SK-N-SH (cell line): ENCODE measurements at regions not wholly inside any gene's neighbourhood (a gene's known extent, or its start where the extent isn't known, plus 50 kb on each side); places are given as distances from the start of the nearest gene placed in this dataset.

Experiments
- CTCF ChIA-PET: fragments of 300-600, 350-600 bp; formaldehyde crosslinking; extraction: SDS; loops from one replicate; lab custom pipeline; 2021; lab: Yijun Ruan, JAX
- POLR2A ChIA-PET: fragments of 350-600 bp; sonication (Branson Sonifier 250); formaldehyde crosslinking; extraction: SDS; loops from one replicate; lab custom pipeline; 2020; ENCODE audit warnings: antibody characterized with exemption, inconsistent platforms; lab: Yijun Ruan, JAX
- DNase-seq: peaks from one replicate; pipeline ENCODE4 v3.0.0; 2012
- H2AFZ ChIP-seq: fragments of 200-600 bp; sonication (generic); 2 replicates; pipeline ENCODE4 v1.8.1; 2016; ENCODE audit warnings: antibody characterized with exemption, mild to moderate bottlenecking, low read depth
- H3F3A ChIP-seq: fragments of 200-600 bp; sonication (generic); replicated peaks from 2 replicates; pipeline ENCODE3; 2016; ENCODE audit warnings: antibody characterized with exemption, mild to moderate bottlenecking; ENCODE audit not compliant: insufficient read depth
- H3K27ac ChIP-seq, 2 experiments: fragments of 200-500 bp in 1 of 2; fragments of 200-600 bp in 1 of 2; sonication (Bioruptor generic) in 1 of 2; sonication (generic), shearing (Covaris generic) in 1 of 2; 2 replicates each; pipeline versions ENCODE4 v1.5.1 to v1.6.1; 2014 to 2016; ENCODE audit warnings: low read depth in 2 of 2, inconsistent platforms in 1 of 2, low read length in 1 of 2, mild to moderate bottlenecking in 1 of 2, mixed read lengths in 1 of 2
- H3K27me3 ChIP-seq: fragments of 200-600 bp; sonication (generic), shearing (Covaris generic); 2 replicates; pipeline ENCODE4 v1.6.1; 2016; ENCODE audit warnings: mixed run types; ENCODE audit not compliant: insufficient read depth
- H3K36me3 ChIP-seq, 2 experiments: fragments of 200-500 bp in 1 of 2; fragments of 200-600 bp in 1 of 2; sonication (Bioruptor generic) in 1 of 2; sonication (generic) in 1 of 2; replicated peaks in 1 of 2; 2 replicates each; pipeline versions ENCODE3 to v1.5.1; 2014 to 2016; ENCODE audit warnings: low read length in 1 of 2, mild to moderate bottlenecking in 1 of 2; ENCODE audit not compliant: insufficient read depth in 2 of 2, control insufficient read depth in 1 of 2
- H3K4me1 ChIP-seq, 2 experiments: fragments of 200-500 bp in 1 of 2; fragments of 200-600 bp in 1 of 2; sonication (Bioruptor generic) in 1 of 2; sonication (generic), shearing (Covaris generic) in 1 of 2; 2 replicates each; pipeline versions ENCODE4 v1.5.1 to v1.6.1; 2014 to 2016; ENCODE audit warnings: low read depth in 1 of 2, low read length in 1 of 2, mixed run types in 1 of 2; ENCODE audit not compliant: insufficient read depth in 2 of 2, control insufficient read depth in 1 of 2
- H3K4me2 ChIP-seq: fragments of 200-600 bp; sonication (generic), shearing (Covaris generic); 2 replicates; pipeline ENCODE4 v1.6.1; 2017; ENCODE audit warnings: mixed run types
- H3K4me3 ChIP-seq, 2 experiments: fragments of 200-500 bp in 1 of 2; fragments of 200-600 bp in 1 of 2; sonication (Bioruptor generic) in 1 of 2; sonication (generic), shearing (Covaris generic) in 1 of 2; 2 replicates each; pipeline versions ENCODE4 v1.5.1 to v1.8.1; 2014 to 2016; ENCODE audit warnings: low read depth in 2 of 2, inconsistent platforms in 1 of 2, low read length in 1 of 2, mild to moderate bottlenecking in 1 of 2, mixed read lengths in 1 of 2, moderate library complexity in 1 of 2
- H3K79me2 ChIP-seq: fragments of 200-600 bp; sonication (generic); 2 replicates; pipeline ENCODE4 v1.8.1; 2017; ENCODE audit warnings: mild to moderate bottlenecking; ENCODE audit not compliant: insufficient read depth
- H3K9ac ChIP-seq: fragments of 200-600 bp; sonication (generic); 2 replicates; pipeline ENCODE4 v1.6.1; 2017; ENCODE audit warnings: mixed run types
- H3K9me2 ChIP-seq: fragments of 200-600 bp; sonication (generic); 2 replicates; pipeline ENCODE4 v1.6.1; 2017; ENCODE audit warnings: mixed run types
- H3K9me3 ChIP-seq: fragments of 200-600 bp; sonication (generic); 2 replicates; pipeline ENCODE4 v1.6.1; 2017; ENCODE audit warnings: mixed run types, mild to moderate bottlenecking, moderate library complexity
- H4K20me1 ChIP-seq: fragments of 200-600 bp; sonication (generic); 2 replicates; pipeline ENCODE4 v1.6.1; 2017; ENCODE audit warnings: mild to moderate bottlenecking, mixed run types; ENCODE audit not compliant: insufficient read depth
- CHD2 ChIP-seq: fragments of 150-350 bp; IDR thresholded peaks from 2 replicates; pipeline ENCODE4 v1.6.1; 2018; ENCODE audit warnings: low read length; ENCODE audit not compliant: partially characterized antibody
- ELF1 ChIP-seq: IDR thresholded peaks from 2 replicates; pipeline ENCODE4 v1.4.0; 2012
- FOSL2 ChIP-seq: IDR thresholded peaks from 2 replicates; pipeline ENCODE4 v1.4.0; 2012; ENCODE audit warnings: low read depth, mild to moderate bottlenecking, moderate library complexity, borderline replicate concordance
- FOXM1 ChIP-seq: IDR thresholded peaks from 2 replicates; pipeline ENCODE4 v1.4.0; 2012; ENCODE audit warnings: low read depth, mild to moderate bottlenecking
- JUND ChIP-seq: IDR thresholded peaks from 2 replicates; pipeline ENCODE4 v1.4.0; 2012
- MEF2A ChIP-seq: IDR thresholded peaks from 2 replicates; pipeline ENCODE4 v1.4.0; 2012; ENCODE audit warnings: low read depth, borderline replicate concordance
- NFIC ChIP-seq: IDR thresholded peaks from 2 replicates; pipeline ENCODE4 v1.4.0; 2012; ENCODE audit warnings: borderline replicate concordance
- RCOR1 ChIP-seq: fragments of 150-350 bp; IDR thresholded peaks from 2 replicates; pipeline ENCODE4 v1.6.1; 2017; ENCODE audit warnings: antibody characterized with exemption, low read length
- REST ChIP-seq: IDR thresholded peaks from 2 replicates; pipeline ENCODE4 v1.6.1; 2012; ENCODE audit warnings: mild to moderate bottlenecking, low read depth, low read length, moderate library complexity
- SIN3A ChIP-seq: IDR thresholded peaks from 2 replicates; pipeline ENCODE4 v1.6.1; 2012; ENCODE audit warnings: low read depth, mild to moderate bottlenecking, low read length, moderate library complexity, borderline replicate concordance
- TCF12 ChIP-seq: IDR thresholded peaks from 2 replicates; pipeline ENCODE4 v1.4.0; 2012
- WGBS: methylation state at CpG from one replicate; pipeline ENCODE4 v1.1.6; 2017; ENCODE audit warnings: low lambda C conversion rate; 5-methylcytosine and 5-hydroxymethylcytosine counted together
- TF ChIP-seq, protein P1 (sequence below): fragments of 200-600 bp; sonication (generic); IDR thresholded peaks from 2 replicates; pipeline ENCODE4 v1.6.1; 2017; ENCODE audit warnings: antibody characterized with exemption, mild to moderate bottlenecking, moderate library complexity

DNA sequence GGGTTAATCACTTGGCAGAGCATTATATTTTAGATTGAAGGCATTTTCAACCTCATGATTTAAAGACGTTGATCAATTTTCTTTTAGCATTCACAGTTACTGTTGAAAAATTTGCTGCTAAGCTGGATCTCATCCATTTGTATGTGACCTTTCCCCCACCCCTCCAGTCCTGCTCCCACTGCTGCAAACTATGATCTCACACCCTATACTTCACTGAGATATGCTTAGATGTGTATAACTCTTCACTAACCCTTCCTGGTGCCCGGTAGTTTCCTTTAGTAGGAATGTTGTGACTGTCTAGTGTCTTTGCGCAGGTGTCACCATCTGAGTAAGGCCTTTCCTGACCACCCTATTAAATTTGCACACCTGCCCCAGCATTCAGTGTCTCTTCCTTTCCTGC is 67.0 kb upstream of the C1orf21 start (continued):
- TF ChIP-seq REST (no peak), MEF2A (no peak), NFIC (no peak), SIN3A (no peak), FOXM1 (no peak), ELF1 (no peak), RCOR1 (no peak), TCF12 (no peak)
- TF ChIP-seq, protein P1, sequence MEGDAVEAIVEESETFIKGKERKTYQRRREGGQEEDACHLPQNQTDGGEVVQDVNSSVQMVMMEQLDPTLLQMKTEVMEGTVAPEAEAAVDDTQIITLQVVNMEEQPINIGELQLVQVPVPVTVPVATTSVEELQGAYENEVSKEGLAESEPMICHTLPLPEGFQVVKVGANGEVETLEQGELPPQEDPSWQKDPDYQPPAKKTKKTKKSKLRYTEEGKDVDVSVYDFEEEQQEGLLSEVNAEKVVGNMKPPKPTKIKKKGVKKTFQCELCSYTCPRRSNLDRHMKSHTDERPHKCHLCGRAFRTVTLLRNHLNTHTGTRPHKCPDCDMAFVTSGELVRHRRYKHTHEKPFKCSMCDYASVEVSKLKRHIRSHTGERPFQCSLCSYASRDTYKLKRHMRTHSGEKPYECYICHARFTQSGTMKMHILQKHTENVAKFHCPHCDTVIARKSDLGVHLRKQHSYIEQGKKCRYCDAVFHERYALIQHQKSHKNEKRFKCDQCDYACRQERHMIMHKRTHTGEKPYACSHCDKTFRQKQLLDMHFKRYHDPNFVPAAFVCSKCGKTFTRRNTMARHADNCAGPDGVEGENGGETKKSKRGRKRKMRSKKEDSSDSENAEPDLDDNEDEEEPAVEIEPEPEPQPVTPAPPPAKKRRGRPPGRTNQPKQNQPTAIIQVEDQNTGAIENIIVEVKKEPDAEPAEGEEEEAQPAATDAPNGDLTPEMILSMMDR, result no peak

DNA sequence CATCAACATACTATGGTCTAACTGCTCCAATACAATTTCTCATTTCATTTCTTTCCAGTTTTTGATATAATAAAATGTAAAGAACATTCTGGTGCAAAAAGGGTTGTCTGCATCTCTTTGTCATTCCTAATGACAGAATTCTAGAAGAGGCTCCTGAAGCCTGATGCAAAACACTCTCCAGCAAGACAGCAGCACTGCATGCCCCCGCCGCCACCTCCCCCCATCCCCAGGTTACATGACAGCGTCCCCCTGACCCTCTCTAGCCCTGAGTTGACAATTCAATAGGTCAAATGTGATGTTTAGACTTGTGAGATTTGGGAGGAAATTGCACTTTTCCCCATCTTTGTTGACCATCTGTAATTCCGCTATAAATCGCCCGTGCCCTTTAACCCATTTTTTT is 64.6 kb upstream of the C1orf21 start:
- Histone ChIP-seq H3K27me3 (no peaks in the 10 kb centered on the region), H3K9ac (no peak overlapping the region), H3K27ac (no peak overlapping the region), H3K4me1 (no peaks in the 10 kb centered on the region), H3K9me3 (no peaks in the 10 kb centered on the region), H3K4me3 (no peak overlapping the region), H3K79me2 (no peaks in the 10 kb centered on the region), H3K4me2 (no peak overlapping the region), H4K20me1 (no peaks in the 10 kb centered on the region), H3K9me2 (no peaks in the 10 kb centered on the region), H2AFZ (no peak overlapping the region), H3F3A (no peaks in the 10 kb centered on the region), H3K36me3 (no peaks in the 10 kb centered on the region)
- ChIA-PET POLR2A (no interaction called here), CTCF (no interaction called here)
- no peak for TF ChIP-seq CHD2
- TF ChIP-seq MEF2A, result no peak
- no peak for TF ChIP-seq FOSL2
- TF ChIP-seq ELF1, result no peak
- whole genome bisulfite sequencing, result 96% methylated on average over 6 of the region's 6 CpGs
- no peak for DNase-seq

DNA sequence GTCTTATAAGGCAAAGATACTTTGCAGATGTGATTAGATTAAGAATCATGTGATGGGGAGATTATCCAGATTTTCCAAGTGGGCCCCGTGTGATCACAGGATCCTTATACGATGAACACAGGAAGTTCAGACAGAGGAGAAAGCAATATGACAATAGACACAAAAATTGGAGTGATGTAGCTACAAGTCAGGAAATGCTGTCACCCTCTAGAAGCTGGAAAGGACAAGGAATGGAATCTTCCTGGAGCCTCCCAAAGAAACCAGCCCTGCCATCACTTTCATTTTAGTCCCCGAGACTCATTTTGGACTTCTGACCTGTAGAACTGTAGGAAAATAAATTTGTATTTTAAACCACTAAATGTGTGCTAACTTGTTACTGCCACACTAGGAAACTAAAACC is 61.9 kb upstream of the C1orf21 start:
- H3K36me3 ChIP-seq, result no peaks in the 10 kb centered on the region
- H3K27me3 ChIP-seq, result no peaks in the 10 kb centered on the region
- WGBS, result 81% methylated on average over 3 of the region's 3 CpGs
- no peak for DNase-seq
- POLR2A ChIA-PET, result no interaction called here
- H3K4me1 ChIP-seq, result no peaks in the 10 kb centered on the region
- no peak overlapping the region for H3K9ac ChIP-seq
- H2AFZ ChIP-seq, result no peak overlapping the region
- H3K9me2 ChIP-seq, result no peaks in the 10 kb centered on the region
- no peak overlapping the region for H3K4me3 ChIP-seq
- H3F3A ChIP-seq, result no peaks in the 10 kb centered on the region
- CTCF ChIA-PET, result no interaction called here
- TF ChIP-seq FOSL2 (no peak), SIN3A (no peak), RCOR1 (no peak), JUND (no peak)
- TF ChIP-seq, all 33 proteins: peak for 0
- Histone ChIP-seq H3K27ac (no peak overlapping the region), H3K9me3 (no peaks in the 10 kb centered on the region), H3K4me2 (no peak overlapping the region), H4K20me1 (no peaks in the 10 kb centered on the region), H3K79me2 (no peaks in the 10 kb centered on the region)
